ENCODE measurements at regions not wholly inside any gene's neighbourhood (a gene's known extent, or its start where the extent isn't known, plus 50 kb on each side); places are given as distances from the start of the nearest gene placed in this dataset.

- H3K4me3 ChIP-seq (ENCODE audit: low read depth, low read length): no peak overlapping the region
- no peaks in the 10 kb centered on the region for H3K36me3 ChIP-seq (ENCODE audit: control insufficient read depth, insufficient read depth, low read length)
- no peaks in the 10 kb centered on the region for H3K4me1 ChIP-seq
- no peaks in the 10 kb centered on the region for H3K9me3 ChIP-seq
- intact Hi-C loops (cut with micrococcal nuclease; ENCODE audit: unreplicated experiment): no loop called here
- H3K27ac Mint-ChIP-seq (ENCODE audit: unreplicated experiment): no peak overlapping the region
- no peak overlapping the region for H3K4me3 Mint-ChIP-seq (ENCODE audit: unreplicated experiment)
- BruUV-seq (replicated peaks): no TSS peak
- POLR2A ChIA-PET: no interaction called here
- TF ChIP-seq, protein P1, sequence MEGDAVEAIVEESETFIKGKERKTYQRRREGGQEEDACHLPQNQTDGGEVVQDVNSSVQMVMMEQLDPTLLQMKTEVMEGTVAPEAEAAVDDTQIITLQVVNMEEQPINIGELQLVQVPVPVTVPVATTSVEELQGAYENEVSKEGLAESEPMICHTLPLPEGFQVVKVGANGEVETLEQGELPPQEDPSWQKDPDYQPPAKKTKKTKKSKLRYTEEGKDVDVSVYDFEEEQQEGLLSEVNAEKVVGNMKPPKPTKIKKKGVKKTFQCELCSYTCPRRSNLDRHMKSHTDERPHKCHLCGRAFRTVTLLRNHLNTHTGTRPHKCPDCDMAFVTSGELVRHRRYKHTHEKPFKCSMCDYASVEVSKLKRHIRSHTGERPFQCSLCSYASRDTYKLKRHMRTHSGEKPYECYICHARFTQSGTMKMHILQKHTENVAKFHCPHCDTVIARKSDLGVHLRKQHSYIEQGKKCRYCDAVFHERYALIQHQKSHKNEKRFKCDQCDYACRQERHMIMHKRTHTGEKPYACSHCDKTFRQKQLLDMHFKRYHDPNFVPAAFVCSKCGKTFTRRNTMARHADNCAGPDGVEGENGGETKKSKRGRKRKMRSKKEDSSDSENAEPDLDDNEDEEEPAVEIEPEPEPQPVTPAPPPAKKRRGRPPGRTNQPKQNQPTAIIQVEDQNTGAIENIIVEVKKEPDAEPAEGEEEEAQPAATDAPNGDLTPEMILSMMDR (IDR thresholded peaks at IDR 0.05; ENCODE audit: insufficient read depth in 1 of 2, low read depth in 1 of 2, low read length in 1 of 2, severe bottlenecking in 1 of 2, unreplicated experiment in 1 of 2): no peak
- H3K36me3 Mint-ChIP-seq (ENCODE audit: insufficient read depth, unreplicated experiment): no peaks in the 10 kb centered on the region
- CTCF ChIA-PET: no interaction called here
- no peak for DNase-seq
- no peaks in the 10 kb centered on the region for H3K27me3 Mint-ChIP-seq (ENCODE audit: insufficient read depth, unreplicated experiment)
- no peaks in the 10 kb centered on the region for H3K9me3 Mint-ChIP-seq (ENCODE audit: unreplicated experiment)
- no peaks in the 10 kb centered on the region for H3K27me3 ChIP-seq (replicated peaks; ENCODE audit: control insufficient read depth, insufficient read depth, low read length)
- no peaks in the 10 kb centered on the region for H3K4me1 Mint-ChIP-seq (ENCODE audit: low read depth, unreplicated experiment)
Measured at GRCh38 chr5:98416541-98416940, 356.9 kb upstream of the RGMB start.

- Mint-ChIP-seq H3K9me3 (ENCODE audit: unreplicated experiment) (no peaks in the 10 kb centered on the region), H3K27ac (ENCODE audit: unreplicated experiment) (no peak overlapping the region), H3K27me3 (ENCODE audit: insufficient read depth, unreplicated experiment) (peaks cover 3% of the 10 kb centered on the region), H3K36me3 (ENCODE audit: insufficient read depth, unreplicated experiment) (no peaks in the 10 kb centered on the region), H3K4me1 (ENCODE audit: low read depth, unreplicated experiment) (no peaks in the 10 kb centered on the region), H3K4me3 (ENCODE audit: unreplicated experiment) (no peak overlapping the region)
- Histone ChIP-seq H3K4me1 (no peaks in the 10 kb centered on the region), H3K27me3 (replicated peaks; ENCODE audit: control insufficient read depth, insufficient read depth, low read length) (no peaks in the 10 kb centered on the region), H3K36me3 (ENCODE audit: control insufficient read depth, insufficient read depth, low read length) (no peaks in the 10 kb centered on the region), H3K4me3 (ENCODE audit: low read depth, low read length) (no peak overlapping the region), H3K9me3 (no peaks in the 10 kb centered on the region)
- no TSS peak for BruUV-seq (replicated peaks)
- ChIA-PET POLR2A (no interaction called here), CTCF (no interaction called here)
- intact Hi-C loops (cut with micrococcal nuclease; ENCODE audit: unreplicated experiment): no loop called here
- TF ChIP-seq, protein P1 (IDR thresholded peaks at IDR 0.05; ENCODE audit: insufficient read depth in 1 of 2, low read depth in 1 of 2, low read length in 1 of 2, severe bottlenecking in 1 of 2, unreplicated experiment in 1 of 2): no peak
- no peak for DNase-seq
Measured at GRCh38 chr5:98419825-98420224, 353.6 kb upstream of the RGMB start.

- CTCF ChIA-PET: no interaction called here
- POLR2A ChIA-PET: no interaction called here
Measured at GRCh38 chr5:98424681-98425450, 348.6 kb upstream of the RGMB start.

More at GRCh38 chr5:98424681-98425450, 348.6 kb upstream of the RGMB start:
- Histone ChIP-seq H3K36me3 (ENCODE audit: control insufficient read depth, insufficient read depth, low read length) (no peaks in the 10 kb centered on the region), H3K27me3 (replicated peaks; ENCODE audit: control insufficient read depth, insufficient read depth, low read length) (no peaks in the 10 kb centered on the region), H3K4me3 (ENCODE audit: low read depth, low read length) (no peak overlapping the region), H3K9me3 (no peaks in the 10 kb centered on the region), H3K4me1 (no peaks in the 10 kb centered on the region)
- Mint-ChIP-seq H3K27ac (ENCODE audit: unreplicated experiment) (no peak overlapping the region), H3K36me3 (ENCODE audit: insufficient read depth, unreplicated experiment) (no peaks in the 10 kb centered on the region), H3K9me3 (ENCODE audit: unreplicated experiment) (no peaks in the 10 kb centered on the region), H3K27me3 (ENCODE audit: insufficient read depth, unreplicated experiment) (peaks cover 3% of the 10 kb centered on the region), H3K4me1 (ENCODE audit: low read depth, unreplicated experiment) (no peaks in the 10 kb centered on the region), H3K4me3 (ENCODE audit: unreplicated experiment) (no peak overlapping the region)
- no peak for DNase-seq
- intact Hi-C loops (cut with micrococcal nuclease; ENCODE audit: unreplicated experiment): no loop called here
- BruUV-seq (replicated peaks): no TSS peak
- TF ChIP-seq, protein P1 (IDR thresholded peaks at IDR 0.05; ENCODE audit: insufficient read depth in 1 of 2, low read depth in 1 of 2, low read length in 1 of 2, severe bottlenecking in 1 of 2, unreplicated experiment in 1 of 2): no peak
